ENCODE measurements at regions not wholly inside any gene's neighbourhood (a gene's known extent, or its start where the extent isn't known, plus 50 kb on each side); places are given as distances from the start of the nearest gene placed in this dataset.
"Not testable (repeated sequence)": the region's sequence is repeated elsewhere in the genome, so short reads cannot be mapped to it uniquely, and the experiment has no call there.

- no peak for DNase-seq
Measured at GRCh38 chr3:159045279-159045885, 243.5 kb downstream of the MFSD1 start.

- DNase-seq = no peak
Measured at GRCh38 chr3:159047361-159047760, 245.5 kb downstream of the MFSD1 start.

GRCh38 chr3:159052494-159052893 lies 250.6 kb downstream of the MFSD1 start:
- not testable (repeated sequence) for DNase-seq

- no peak for DNase-seq
Measured at GRCh38 chr3:159057621-159058020, 255.8 kb downstream of the MFSD1 start.

- no peak for DNase-seq
Measured at GRCh38 chr3:159058859-159059258, 257.0 kb downstream of the MFSD1 start.

GRCh38 chr3:159059395-159059794 lies 257.5 kb downstream of the MFSD1 start:
- DNase-seq = no peak

- no peak for DNase-seq
Measured at GRCh38 chr3:159062734-159063410, 261.0 kb downstream of the MFSD1 start.

GRCh38 chr3:159069091-159069490 lies 267.2 kb downstream of the MFSD1 start, which contains the start of gene IQCJ:
TSS of gene IQCJ (plus strand) at chr3:159069319.
- DNase-seq = no peak

GRCh38 chr3:159069866-159070425 lies 268.1 kb downstream of the MFSD1 start:
- no peak for DNase-seq

- DNase-seq = no peak
Measured at GRCh38 chr3:159074756-159075701, 273.2 kb downstream of the MFSD1 start.

GRCh38 chr3:159077860-159078259 lies 276.0 kb downstream of the MFSD1 start:
- no peak for DNase-seq

GRCh38 chr3:159080256-159080655 lies 278.4 kb downstream of the MFSD1 start:
- DNase-seq = no peak

GRCh38 chr3:159080821-159081220 lies 279.0 kb downstream of the MFSD1 start:
- DNase-seq = no peak

GRCh38 chr3:159082519-159082918 lies 280.7 kb downstream of the MFSD1 start:
- no peak for DNase-seq

- no peak for DNase-seq
Measured at GRCh38 chr3:159091936-159092335, 290.1 kb downstream of the MFSD1 start.

GRCh38 chr3:159102001-159102400 lies 300.1 kb downstream of the MFSD1 start:
- DNase-seq = no peak

GRCh38 chr3:159112724-159113123 lies 310.9 kb downstream of the MFSD1 start:
- no peak for DNase-seq

GRCh38 chr3:159113221-159113875 lies 311.5 kb downstream of the MFSD1 start:
- no peak for DNase-seq

GRCh38 chr3:159114582-159114981 lies 312.7 kb downstream of the MFSD1 start:
- DNase-seq = no peak

GRCh38 chr3:159123877-159124276 lies 322.0 kb downstream of the MFSD1 start:
- no peak for DNase-seq

- no peak for DNase-seq
Measured at GRCh38 chr3:159126261-159127020, 324.6 kb downstream of the MFSD1 start.
